ENCODE measurements at regions not wholly inside any gene's neighbourhood (a gene's known extent, or its start where the extent isn't known, plus 50 kb on each side); places are given as distances from the start of the nearest gene placed in this dataset.

DNA sequence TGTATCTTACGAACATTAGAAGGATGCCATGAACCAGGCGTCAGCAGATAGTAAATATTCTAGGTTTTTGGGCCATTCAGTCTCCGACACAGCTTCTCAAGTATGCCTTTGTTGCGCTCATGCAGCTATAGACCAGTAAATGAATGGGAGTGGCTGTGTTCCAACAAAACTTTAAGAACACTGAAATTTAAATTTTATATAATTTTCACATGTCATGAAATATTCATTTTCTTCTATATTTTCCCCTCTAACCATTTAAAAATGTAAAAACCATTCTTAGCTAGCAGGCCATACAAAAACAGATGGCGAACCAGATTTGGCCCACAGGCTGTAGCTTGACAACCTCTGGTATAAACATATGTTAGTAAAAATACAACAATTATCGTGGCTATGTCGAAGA, 151.8 kb upstream of the KIT start:
- ChIA-PET CTCF (ENCODE audit: partially characterized antibody) (interaction anchor here (1.3 kb wide), 1 partner anchor 20 kb away, joined by 5 read pairs; no protein-coding TSS in a partner anchor), POLR2A (ENCODE audit: partially characterized antibody) (no interaction called here)
- H4K8ac ChIP-seq (ENCODE audit: extremely low read depth, insufficient read depth, low read length): no peak overlapping the region
- no peak overlapping the region for H3K56ac ChIP-seq (replicated peaks; ENCODE audit: insufficient read length, low read depth, low read length)
- no peaks in the 10 kb centered on the region for H3K36me3 ChIP-seq (ENCODE audit: control insufficient read depth in 2 of 4, insufficient read depth in 4 of 4, low read length in 3 of 4)
- no peak overlapping the region for H2BK5ac ChIP-seq (ENCODE audit: low read depth, low read length)
- H3K9ac ChIP-seq (replicated peaks in 1 of 4; ENCODE audit: extremely low read depth in 1 of 4, low read depth in 3 of 4, low read length in 3 of 4): no peak overlapping the region
- 93% methylated on average over 7 of the region's 7 CpGs; no CpG with 5 or more reads in 1 of the 2 experiments for WGBS, 2 experiments (ENCODE audit: extremely low coverage in 1 of 2, insufficient coverage in 1 of 2, insufficient read length in 1 of 2, insufficient replicate concordance in 2 of 2, low coverage in 1 of 2, low lambda C conversion rate in 2 of 2, missing lambda C conversion rate in 1 of 2)
- H2BK120ac ChIP-seq (replicated peaks; ENCODE audit: low read depth, low read length): no peak overlapping the region
- peaks cover 0 to 4% (median 0%) of the 10 kb centered on the region in 4 experiments; a peak in 1 of 7 replicates for H3K4me1 ChIP-seq (replicated peaks in 1 of 4; ENCODE audit: control insufficient read depth in 3 of 4, insufficient read depth in 4 of 4, low read length in 3 of 4)
- H4K91ac ChIP-seq (replicated peaks; ENCODE audit: insufficient read length, low read length): no peak overlapping the region
- H3K27me3 ChIP-seq (replicated peaks in 1 of 4; ENCODE audit: control insufficient read depth in 3 of 4, extremely low read depth in 1 of 4, insufficient read depth in 3 of 4, low read length in 3 of 4): no peaks in the 10 kb centered on the region
- no peak overlapping the region for H3K18ac ChIP-seq (ENCODE audit: extremely low read depth, low read length)
- H2AFZ ChIP-seq (ENCODE audit: low read length): no peak overlapping the region
- no peaks in the 10 kb centered on the region for H4K20me1 ChIP-seq (replicated peaks in 1 of 2; ENCODE audit: control insufficient read depth in 1 of 2, insufficient read depth in 2 of 2, low read length in 2 of 2)
- H2AK5ac ChIP-seq (ENCODE audit: low read depth, low read length): no peak overlapping the region
- DNase-seq (ENCODE audit: low read depth in 1 of 2, low spot score in 2 of 2) (no peak), FAIRE-seq (no peak)
- H4K5ac ChIP-seq (ENCODE audit: insufficient read length, low read depth, low read length): no peak overlapping the region
- no peaks in the 10 kb centered on the region for H3K79me2 ChIP-seq (ENCODE audit: control insufficient read depth in 1 of 2, insufficient read depth in 2 of 2, low read length in 2 of 2)
- no peak overlapping the region for H2BK15ac ChIP-seq (ENCODE audit: low read length)
- no peaks in the 10 kb centered on the region for H3K79me1 ChIP-seq (ENCODE audit: low read depth, low read length)
- H3K4ac ChIP-seq (replicated peaks; ENCODE audit: insufficient read length, low read depth, low read length): no peak overlapping the region
- H3K27ac ChIP-seq (ENCODE audit: low read depth, low read length): no peak overlapping the region
- no peak overlapping the region for H3K14ac ChIP-seq (ENCODE audit: insufficient read length)
- H2BK20ac ChIP-seq (ENCODE audit: low read length): no peak overlapping the region
- H3K23me2 ChIP-seq (ENCODE audit: low read depth, low read length): no peaks in the 10 kb centered on the region
- no peak overlapping the region for H2BK12ac ChIP-seq (ENCODE audit: low read depth, low read length)
- H3K23ac ChIP-seq (ENCODE audit: insufficient read length): no peak overlapping the region
- H3K4me2 ChIP-seq (ENCODE audit: insufficient read depth in 1 of 2, low read depth in 2 of 2, low read length in 2 of 2): no peak overlapping the region
- peaks cover 4 to 6% of the 10 kb centered on the region in 2 experiments; a peak in 2 of 4 replicates for H3K9me3 ChIP-seq (ENCODE audit: insufficient read depth in 2 of 2, low read depth in 1 of 2, low read length in 1 of 2)
- H3K4me3 ChIP-seq (ENCODE audit: extremely low read depth in 1 of 4, insufficient read depth in 2 of 4, low read depth in 3 of 4, low read length in 4 of 4): no peak overlapping the region
- TF ChIP-seq SIRT6 (IDR thresholded peaks at IDR 0.05; ENCODE audit: low read length) (no peak), NRF1 (IDR thresholded peaks at IDR 0.05; ENCODE audit: low read depth, low read length) (no peak), BCL11A (IDR thresholded peaks at IDR 0.05; ENCODE audit: low read depth in 2 of 2, low read length in 2 of 2) (no peak), KDM5A (IDR thresholded peaks at IDR 0.05; ENCODE audit: low read length) (no peak), SAP30 (IDR thresholded peaks at IDR 0.05; ENCODE audit: insufficient read depth, insufficient replicate concordance, low read length) (no peak), HDAC2 (IDR thresholded peaks at IDR 0.05; ENCODE audit: borderline replicate concordance in 1 of 2, low read depth in 2 of 2, low read length in 2 of 2) (no peak), SP1 (IDR thresholded peaks at IDR 0.05; ENCODE audit: low read depth, low read length) (no peak), JUND (IDR thresholded peaks at IDR 0.05; ENCODE audit: low read length) (no peak), TAF1 (IDR thresholded peaks at IDR 0.05; ENCODE audit: low read depth, low read length) (no peak), ASH2L (IDR thresholded peaks at IDR 0.05; ENCODE audit: low read length) (no peak), SUZ12 (IDR thresholded peaks at IDR 0.05; ENCODE audit: low read length) (no peak), CEBPB (IDR thresholded peaks at IDR 0.05; ENCODE audit: low read depth, low read length) (no peak), CBX5 (IDR thresholded peaks at IDR 0.05; ENCODE audit: low read depth, low read length) (no peak), GTF2F1 (IDR thresholded peaks at IDR 0.05; ENCODE audit: borderline replicate concordance, low read depth, low read length) (no peak), HDAC6 (IDR thresholded peaks at IDR 0.05; ENCODE audit: low read depth, low read length) (no peak)
